GM21367 (cell line): ENCODE measurements at regions not wholly inside any gene's neighbourhood (a gene's known extent, or its start where the extent isn't known, plus 50 kb on each side); places are given as distances from the start of the nearest gene placed in this dataset.
"Not testable (repeated sequence)": the region's sequence is repeated elsewhere in the genome, so short reads cannot be mapped to it uniquely, and the experiment has no call there.

Source experiments
- ATAC-seq: cut with Tn5 transposase; IDR thresholded peaks from one replicate; pipeline ENCODE4 v1.9.1; 2021; ENCODE audit not compliant: unreplicated experiment

- ATAC-seq, result no peak
Observed at GRCh38 chr2:144827404-144827803, 307.5 kb upstream of the ZEB2 start.

DNA sequence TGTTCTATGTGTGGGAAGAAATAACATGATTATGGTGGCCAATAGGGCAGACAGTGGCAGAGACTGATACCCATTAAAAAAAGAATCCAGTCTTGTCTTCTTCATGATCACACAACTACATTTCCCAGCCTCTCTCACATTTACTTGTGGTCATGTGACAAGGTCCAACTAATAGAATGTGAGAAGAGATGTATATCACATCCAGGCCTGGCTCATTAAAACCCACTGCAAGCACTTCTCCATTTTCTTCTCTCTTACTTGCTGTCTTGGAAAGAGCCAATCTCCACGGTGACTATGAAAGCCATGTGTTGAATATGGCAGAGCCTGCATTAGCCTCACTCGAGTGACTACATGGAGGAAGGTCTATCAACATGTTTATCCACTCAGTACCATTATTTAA lies 306.2 kb upstream of the ZEB2 start:
- no peak for ATAC-seq

GRCh38 chr2:144825331-144826020 lies 305.6 kb upstream of the ZEB2 start:
- no peak for ATAC-seq

DNA sequence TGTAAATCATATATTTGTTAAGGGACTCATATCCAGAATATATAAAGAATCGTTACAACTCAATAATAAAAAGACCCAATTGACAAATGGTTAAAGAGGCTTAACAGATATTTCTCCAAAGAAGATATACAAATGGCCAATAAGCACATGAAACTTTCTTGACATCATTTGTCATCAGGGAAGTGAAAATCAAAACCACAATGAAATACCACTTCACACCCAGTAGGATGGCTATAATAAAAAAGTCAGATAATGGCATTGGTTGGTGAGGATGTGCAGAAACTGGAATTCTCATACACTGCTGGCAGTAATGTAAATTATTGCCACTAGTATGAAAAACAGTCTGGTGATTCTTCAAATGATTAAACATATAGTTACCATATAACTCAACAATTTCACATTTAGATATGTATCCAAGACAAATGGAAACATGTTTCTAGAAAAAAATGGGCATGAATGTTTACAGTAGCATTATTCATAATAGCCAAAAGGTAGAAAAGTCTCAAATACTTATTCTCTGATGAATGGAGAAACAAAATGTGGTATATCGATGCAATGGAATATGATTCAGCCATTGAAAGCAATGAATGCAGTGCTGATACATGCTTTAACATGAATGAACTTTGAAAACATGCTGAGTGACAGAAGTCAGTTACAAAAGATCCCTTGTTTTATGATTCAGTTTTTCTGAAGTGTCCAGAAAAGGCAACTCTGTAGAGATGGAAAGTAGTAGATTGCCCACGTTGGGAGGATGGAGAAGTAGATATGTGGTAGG lies 304.6 kb upstream of the ZEB2 start:
- no peak for ATAC-seq

DNA sequence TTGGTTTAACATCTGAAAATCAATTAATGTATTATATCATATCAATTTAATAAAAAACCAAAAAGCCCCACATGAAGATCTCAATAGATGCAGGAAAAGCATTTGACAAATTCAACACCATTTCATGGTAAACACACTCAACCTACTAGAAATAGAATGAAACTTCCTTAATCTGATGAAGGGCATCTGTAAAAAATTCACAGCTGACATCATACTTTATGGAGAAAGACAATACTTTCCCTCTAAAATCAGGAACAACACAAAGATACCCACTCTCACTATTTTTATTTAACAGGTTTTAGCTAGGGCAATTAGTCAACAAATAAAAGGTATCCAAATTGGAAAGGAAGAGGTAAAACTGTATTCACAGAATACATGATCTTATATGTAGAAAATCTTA lies 303.0 kb upstream of the ZEB2 start:
- ATAC-seq, result no peak

DNA sequence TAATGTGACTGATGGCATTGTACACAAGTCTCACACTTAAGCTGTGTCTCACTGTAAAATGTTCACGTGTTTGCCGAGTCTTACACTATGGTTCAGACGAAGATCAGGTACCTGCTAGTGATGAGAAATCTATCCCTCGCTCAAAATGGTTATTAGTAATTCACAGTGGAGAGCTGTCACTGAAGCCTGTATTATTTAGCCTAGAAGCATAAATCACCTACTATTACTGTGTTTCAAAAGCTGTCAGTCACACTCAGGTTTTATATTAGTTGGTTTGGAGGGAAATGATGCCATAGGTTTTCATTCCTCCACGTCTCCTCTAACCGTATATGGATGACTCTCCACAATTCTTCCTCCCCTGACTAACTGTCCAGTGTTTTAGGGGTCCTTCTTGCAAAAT lies 292.4 kb upstream of the ZEB2 start:
- ATAC-seq, result no peak

DNA sequence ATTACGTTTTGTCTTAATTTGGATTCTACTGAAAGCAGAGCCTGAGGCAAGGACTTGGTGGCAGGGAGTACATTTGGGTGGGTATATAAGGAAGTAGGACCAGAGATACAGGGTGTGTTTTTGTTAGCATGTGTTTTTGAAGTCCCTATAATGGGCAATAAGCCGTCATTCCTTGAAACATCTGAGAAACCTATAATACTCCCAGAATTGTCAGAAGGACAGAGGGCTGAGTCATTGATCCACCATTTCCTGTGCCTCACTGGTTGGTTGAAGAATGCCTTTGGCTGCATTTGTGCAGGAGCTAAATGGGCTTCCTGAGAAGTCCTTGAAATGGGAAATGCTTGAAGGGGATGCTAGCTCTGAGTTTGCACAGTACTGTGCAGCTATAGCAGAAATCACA lies 281.8 kb upstream of the ZEB2 start:
- ATAC-seq, result no peak

- no peak for ATAC-seq
Observed at GRCh38 chr2:144801325-144801724, 281.4 kb upstream of the ZEB2 start.

DNA sequence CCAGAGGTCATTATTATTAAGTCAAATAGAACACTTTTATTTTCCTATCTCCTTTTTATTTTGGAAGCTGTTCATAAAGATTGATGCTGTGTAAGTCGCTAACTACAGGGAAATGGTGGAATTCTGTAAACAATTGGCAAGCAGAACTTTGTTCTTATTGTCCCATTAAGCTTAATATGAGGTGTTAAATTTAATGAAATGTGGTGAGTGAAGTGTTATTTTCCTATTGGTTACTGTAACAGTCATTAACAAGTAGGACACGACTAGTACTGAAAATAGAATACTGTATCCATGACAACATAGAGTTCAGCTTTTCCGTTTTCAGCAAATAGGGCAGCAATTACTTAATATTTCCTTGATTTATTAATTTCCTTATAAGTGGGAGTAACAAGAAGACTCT lies 279.1 kb upstream of the ZEB2 start:
- ATAC-seq, result no peak

- no peak for ATAC-seq
Observed at GRCh38 chr2:144798034-144798433, 278.1 kb upstream of the ZEB2 start.

GRCh38 chr2:144796936-144797335 lies 277.0 kb upstream of the ZEB2 start:
- no peak for ATAC-seq

GRCh38 chr2:144796164-144796563 lies 276.2 kb upstream of the ZEB2 start:
- no peak for ATAC-seq

DNA sequence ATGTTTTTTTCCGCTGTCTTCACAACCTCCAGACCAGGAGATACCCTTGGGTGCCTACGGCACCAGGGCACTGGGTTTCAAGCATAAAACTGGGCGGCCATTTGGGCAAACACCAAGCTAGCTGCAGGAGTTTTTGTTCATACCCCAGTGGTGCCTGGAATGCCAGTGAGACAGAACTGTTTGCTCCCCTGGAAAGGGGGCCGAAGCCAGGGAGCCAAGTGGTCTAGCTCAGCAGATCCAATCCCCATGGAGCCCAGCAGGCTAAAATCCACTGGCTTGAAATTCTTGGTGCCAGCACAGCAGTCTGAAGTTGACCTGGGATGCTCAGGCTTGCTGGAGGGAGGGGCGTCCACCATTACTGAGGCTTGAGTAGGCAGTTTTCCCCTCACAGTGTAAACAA lies 265.3 kb upstream of the ZEB2 start:
- ATAC-seq, result no peak

DNA sequence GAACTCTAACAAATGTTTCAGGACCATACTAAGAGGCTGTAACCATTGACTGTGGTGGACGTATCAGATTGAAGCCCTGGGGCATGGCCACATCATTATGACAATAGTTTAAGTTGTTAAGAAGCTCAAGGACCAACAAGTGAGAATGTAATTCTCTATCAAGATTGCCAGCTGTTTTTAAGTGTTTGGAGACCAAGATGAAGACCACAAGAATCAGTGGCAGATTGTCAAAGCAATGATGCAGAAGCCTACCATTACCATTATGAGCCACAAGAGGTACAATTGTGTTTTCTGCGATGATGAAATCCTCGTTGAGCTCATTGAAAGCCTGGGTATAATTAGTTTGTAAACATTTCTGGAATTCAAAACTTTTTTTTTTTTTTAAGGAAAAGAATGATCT lies 261.1 kb upstream of the ZEB2 start:
- no peak for ATAC-seq

DNA sequence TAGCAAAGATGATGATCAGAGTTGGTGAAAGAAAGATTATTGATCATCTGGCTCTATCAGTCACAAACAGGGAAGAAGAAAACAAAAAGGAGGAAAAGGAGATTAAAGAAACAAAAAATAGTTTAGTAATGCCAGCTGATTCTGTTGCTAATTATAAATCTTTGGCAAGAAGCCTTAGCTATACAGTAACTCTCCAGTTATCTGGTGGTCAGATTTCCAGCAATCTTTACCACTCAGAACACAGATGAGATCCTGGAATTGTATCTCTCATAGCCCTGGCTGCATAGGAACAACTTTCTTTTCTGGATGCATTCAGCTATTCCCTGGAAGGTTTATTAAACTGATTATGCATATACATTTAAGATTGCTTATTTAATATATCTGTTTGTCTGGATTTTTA lies 256.8 kb upstream of the ZEB2 start:
- no peak for ATAC-seq

DNA sequence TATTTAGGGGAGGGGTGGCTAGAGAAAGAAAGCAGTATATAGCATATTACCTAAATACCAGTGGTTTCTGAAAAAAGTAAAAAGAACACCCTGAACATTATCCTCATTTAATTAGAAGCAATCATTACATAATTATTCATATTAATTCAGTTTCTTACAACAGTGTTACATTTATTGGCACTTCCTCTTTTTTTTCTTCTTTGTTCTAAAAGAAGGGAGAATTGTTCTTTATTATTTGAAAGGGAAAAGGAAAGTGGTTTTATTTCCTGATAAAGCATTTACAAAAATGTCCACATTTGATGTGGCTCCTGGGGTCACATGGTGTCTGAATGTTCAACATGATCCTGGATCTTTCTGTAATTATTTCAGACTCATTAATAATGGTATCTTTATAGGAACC lies 254.9 kb upstream of the ZEB2 start:
- no peak for ATAC-seq

GRCh38 chr2:144771348-144771747 lies 251.4 kb upstream of the ZEB2 start:
- no peak for ATAC-seq

GRCh38 chr2:144770616-144771230 lies 250.8 kb upstream of the ZEB2 start:
- ATAC-seq, result no peak

DNA sequence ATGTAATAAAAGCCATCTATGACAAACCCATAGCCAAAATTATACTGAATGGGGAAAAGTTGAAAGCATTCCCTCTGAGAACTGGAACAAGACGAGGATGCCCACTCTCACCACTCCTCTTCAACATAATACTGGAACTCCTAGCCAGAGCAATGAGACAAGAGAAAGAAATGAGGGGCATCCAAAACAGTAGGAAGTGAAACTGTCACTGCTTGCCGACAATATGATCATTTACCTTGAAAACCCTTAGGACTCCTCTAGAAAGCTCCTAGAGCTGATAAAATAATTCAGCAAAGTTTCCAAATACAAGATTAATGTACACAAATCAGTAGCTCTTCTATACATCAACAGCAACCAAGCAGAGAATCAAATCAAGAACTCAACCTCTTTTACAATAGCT lies 241.0 kb upstream of the ZEB2 start:
- not testable (repeated sequence) for ATAC-seq

- ATAC-seq, result no peak
Observed at GRCh38 chr2:144759746-144760145, 239.8 kb upstream of the ZEB2 start.

- not testable (repeated sequence) for ATAC-seq
Observed at GRCh38 chr2:144758196-144758595, 238.3 kb upstream of the ZEB2 start.

DNA sequence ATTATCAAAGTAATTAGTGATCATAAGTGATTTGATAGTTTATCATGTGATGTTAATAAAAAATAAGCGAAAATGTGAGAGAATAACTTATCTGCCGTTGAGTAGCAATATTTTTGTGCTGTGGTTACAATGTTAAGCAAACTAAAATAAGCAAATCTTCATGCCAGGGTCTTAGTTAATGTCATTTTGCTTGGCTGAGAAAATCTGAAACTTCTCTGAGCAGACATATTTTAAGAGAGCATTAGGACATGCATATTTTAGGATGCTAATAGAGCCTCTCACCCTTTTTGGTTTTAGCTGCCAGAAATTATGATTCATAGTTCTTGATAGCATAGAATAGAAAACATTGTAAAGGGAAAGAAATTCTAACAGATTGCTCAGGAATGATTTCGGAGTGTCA lies 233.5 kb upstream of the ZEB2 start:
- no peak for ATAC-seq
